Esophagus squamous epithelium (tissue), 4 donors: ENCODE measurements at regions not wholly inside any gene's neighbourhood (a gene's known extent, or its start where the extent isn't known, plus 50 kb on each side); places are given as distances from the start of the nearest gene placed in this dataset.

Experiments used
- CTCF ChIP-seq, 6 experiments: fragments of 450-650 bp in 4 of 6; fragments of 200-600 bp in 2 of 6; sonication (generic) in 2 of 6; IDR thresholded peaks; one replicate each; pipeline ENCODE4 v1.5.1; 2016 to 2019; ENCODE audit warnings: antibody characterized with exemption in 6 of 6, mild to moderate bottlenecking in 4 of 6, moderate library complexity in 4 of 6
- POLR2A ChIP-seq, 4 donors: fragments of 450-650 bp; IDR thresholded peaks; one replicate each; pipeline ENCODE4 v1.6.1; 2017; ENCODE audit warnings: antibody characterized with exemption in 4 of 4, mild to moderate bottlenecking in 4 of 4, moderate library complexity in 3 of 4

DNA sequence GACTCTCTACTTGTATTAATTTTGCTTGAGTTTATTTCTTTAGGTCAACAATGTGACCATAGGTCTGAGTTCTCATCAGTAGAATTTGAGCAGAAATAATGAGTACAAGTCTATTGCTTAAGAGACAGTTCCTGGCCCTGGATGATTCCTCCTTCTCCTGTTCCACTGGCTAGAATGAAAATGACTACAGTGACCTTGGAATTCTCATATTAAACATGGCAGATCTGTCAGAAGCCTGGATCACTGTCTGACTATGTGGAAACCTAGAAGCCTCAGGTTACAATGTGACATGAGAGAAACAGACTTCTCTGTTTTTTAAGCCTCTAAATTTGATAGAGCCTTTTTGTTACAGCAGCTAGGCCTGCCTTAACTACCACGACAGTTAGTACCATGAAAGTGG lies 82.9 kb upstream of the MED14 start:
- TF ChIP-seq CTCF (IDR thresholded peaks at IDR 0.05) (no peak), POLR2A (IDR thresholded peaks at IDR 0.05) (no peak)
